CD4-positive, alpha-beta T cell treated with Interleukin-6 at 100 ng/mL for 8 hours (primary cell): ENCODE measurements at regions not wholly inside any gene's neighbourhood (a gene's known extent, or its start where the extent isn't known, plus 50 kb on each side); places are given as distances from the start of the nearest gene placed in this dataset.
A peak's percentile ranks its signal among the peaks of the same experiment; 100 is the strongest.
"Not testable (repeated sequence)": the region's sequence is repeated elsewhere in the genome, so short reads cannot be mapped to it uniquely, and the experiment has no call there.

Experiments
- DNase-seq: peaks from one replicate; pipeline ENCODE4 v3.0.0-alpha.2; 2020; ENCODE audit warnings: mixed read lengths, low spot score

DNA sequence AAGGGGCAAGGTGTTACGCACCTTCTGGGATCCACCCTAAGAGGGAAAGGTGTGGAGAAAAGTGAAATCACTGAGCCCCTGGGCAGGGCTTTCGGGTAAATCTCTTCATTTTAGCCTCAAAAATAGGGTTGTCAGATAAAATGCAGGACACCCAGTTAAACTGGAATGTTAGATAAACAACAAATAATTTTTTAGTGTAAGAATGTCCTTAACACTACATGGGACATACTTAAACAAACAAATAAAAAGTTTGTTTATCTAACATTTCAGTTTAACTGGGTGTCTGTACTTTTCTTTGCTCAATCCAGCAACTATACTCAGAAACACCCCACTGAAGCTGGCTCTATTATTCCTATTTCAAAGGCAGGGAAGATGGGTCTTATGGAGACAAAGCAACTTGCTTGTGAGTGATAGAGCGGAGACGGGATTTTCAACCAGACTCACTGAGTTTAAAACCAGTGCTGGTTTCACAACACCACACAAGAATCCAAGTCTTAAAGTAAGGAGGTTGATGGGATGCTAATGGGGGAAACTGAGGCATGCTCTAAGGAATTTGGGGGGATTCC is 144.8 kb upstream of the RBPJ start:
- DNase-seq = no peak

- DNase-seq = no peak
Observed at GRCh38 chr4:26176598-26177149, 144.1 kb upstream of the RBPJ start.

- no peak for DNase-seq
Observed at GRCh38 chr4:26178854-26179253, 142.0 kb upstream of the RBPJ start.

- no peak for DNase-seq
Observed at GRCh38 chr4:26179316-26179760, 141.5 kb upstream of the RBPJ start.

DNA sequence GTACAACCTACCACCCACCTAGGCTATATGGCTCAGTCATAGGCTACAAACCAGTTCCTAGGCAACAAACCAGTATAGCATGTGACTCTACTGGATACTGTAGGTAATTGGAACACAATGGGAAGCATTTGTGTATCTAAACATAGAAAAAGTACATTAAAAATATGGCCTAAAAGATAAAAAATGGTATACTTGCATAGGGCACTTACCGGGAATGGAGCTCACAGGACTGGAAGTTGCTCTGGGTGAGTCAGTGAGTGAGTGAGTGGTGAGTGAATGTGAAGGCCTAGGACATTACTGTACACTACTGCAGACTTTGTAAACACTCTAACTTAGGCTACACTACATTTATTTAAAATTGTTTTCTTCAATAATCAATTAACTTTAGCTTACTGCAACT is 139.2 kb upstream of the RBPJ start:
- DNase-seq = no peak

DNA sequence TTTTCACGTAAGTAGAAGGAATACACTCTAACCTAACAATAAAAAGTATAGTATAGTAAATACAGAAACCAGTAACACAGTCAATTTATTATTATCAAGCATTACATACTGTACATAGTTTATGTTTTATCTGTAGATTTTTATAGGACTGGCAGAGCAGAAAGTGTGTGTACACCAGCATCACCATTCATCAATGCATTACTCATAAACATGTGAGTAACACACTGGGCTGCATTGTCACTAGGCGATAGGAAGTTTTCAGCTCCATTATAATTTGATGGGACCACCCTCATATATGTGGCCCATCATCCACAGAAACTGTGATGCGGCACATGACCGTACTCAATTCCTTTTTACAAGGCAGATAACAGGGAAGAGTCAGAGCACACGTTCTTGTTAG is 137.8 kb upstream of the RBPJ start:
- no peak for DNase-seq

DNA sequence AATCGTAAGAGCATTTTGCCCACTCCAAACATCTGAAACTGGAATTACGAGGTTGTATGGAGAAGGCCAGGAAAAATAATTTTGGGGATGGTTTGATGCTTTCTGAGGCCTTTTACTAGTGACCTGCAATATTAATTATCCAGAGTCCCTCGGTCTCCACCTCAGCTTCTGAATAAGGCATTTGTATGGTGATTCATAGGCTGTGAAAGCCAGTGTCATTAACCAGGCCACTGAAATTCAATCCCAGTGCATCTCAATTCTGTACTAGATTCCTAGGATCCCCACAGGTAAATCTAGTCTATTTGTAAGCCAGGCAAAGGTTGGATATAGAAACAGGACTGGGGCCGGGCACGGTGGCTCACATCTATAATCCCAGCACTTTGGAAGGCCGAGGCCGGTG is 135.4 kb upstream of the RBPJ start:
- DNase-seq = no peak

DNA sequence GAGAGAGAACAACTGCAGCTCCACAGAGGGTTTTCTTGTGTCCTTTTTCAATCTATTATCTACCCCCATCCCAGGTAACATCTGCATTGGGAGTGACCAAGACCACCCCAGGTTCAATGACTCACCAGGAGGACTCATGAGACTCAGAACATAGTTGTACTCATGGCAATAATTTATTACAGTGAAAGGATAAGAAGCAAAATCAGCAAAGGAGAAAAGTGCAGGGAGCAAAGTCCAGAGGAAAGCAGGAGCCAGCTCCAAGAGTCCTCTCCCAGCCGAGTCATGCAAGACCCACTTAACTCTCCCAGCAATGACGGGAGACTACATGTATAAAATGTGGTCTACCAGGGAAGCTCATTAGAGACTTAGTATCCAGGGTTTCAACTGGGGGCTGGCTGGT is 129.5 kb upstream of the RBPJ start:
- DNase-seq = no peak

DNA sequence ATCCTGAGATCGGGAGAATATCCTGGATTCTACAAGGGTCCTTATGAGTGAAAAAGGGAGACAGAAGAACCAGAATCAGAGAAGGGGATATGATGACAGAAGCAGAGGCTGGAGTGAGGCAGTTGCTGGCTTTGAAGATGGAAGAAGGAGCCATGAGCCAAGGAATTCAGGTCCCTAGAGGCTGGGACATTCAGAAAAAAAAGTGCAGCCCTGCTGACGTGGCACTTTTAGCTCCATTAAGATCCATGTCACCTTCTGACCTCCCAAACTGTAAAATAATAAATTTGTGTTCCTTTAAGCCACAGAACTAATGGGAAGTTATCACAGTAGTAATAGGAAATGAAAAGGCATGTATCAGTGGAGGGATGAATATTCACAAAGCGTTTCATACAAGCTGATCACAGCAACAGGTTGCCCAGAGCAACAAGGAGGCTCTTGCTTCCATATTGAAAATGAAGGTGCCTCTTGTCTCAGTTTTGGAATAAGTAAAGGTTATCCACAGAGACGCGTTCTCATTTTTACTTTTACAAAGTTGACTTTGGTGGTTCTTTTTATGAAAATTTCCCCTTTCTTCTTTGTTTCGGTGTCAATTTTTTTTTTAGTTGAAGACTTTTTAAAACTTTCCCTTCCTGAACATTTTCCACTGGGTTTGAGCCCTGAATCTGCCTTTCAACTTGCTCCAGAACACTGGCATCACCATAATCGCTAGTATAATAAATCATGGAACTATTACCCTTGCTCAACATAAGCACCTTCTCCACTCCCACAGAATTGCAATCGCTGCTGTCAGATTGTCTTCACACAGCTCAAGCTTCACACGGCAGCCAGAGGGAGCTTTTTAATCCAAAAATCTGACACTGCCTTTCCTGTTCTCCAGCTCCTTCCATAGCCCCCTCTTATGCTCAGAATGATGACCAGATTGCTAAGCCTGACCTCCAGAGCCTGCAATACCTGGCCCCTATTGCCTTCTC is 127.6 kb upstream of the RBPJ start:
- DNase-seq = no peak

- no peak for DNase-seq
Observed at GRCh38 chr4:26194764-26195163, 126.0 kb upstream of the RBPJ start.

- no peak for DNase-seq
Observed at GRCh38 chr4:26196567-26196966, 124.2 kb upstream of the RBPJ start.

GRCh38 chr4:26197018-26197779 is 123.6 kb upstream of the RBPJ start:
- peak; percentile 83 for DNase-seq

DNA sequence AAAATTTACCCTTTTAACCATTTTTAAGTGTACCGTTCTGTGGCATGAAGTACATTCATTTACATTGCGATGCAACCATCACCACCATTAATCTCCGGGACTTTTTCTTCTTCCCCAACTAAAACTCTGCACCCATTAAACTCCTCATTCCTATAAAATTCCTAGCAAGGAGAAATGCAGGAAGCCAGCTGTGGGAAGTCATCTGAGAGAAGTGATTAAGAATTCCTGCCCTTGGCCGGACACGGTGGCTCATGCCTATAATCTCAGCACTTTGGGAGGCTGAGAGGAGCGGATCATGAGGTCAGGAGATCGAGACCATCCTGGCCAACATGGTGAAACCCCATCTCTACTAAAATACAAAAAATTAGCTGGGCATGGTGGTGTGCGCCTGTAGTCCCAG is 121.9 kb upstream of the RBPJ start:
- DNase-seq = not testable (repeated sequence)

- DNase-seq = no peak
Observed at GRCh38 chr4:26199596-26199995, 121.2 kb upstream of the RBPJ start.

GRCh38 chr4:26201120-26201519 is 119.7 kb upstream of the RBPJ start:
- DNase-seq = no peak

GRCh38 chr4:26204249-26204825 is 116.5 kb upstream of the RBPJ start:
- DNase-seq = peak; percentile 59

DNA sequence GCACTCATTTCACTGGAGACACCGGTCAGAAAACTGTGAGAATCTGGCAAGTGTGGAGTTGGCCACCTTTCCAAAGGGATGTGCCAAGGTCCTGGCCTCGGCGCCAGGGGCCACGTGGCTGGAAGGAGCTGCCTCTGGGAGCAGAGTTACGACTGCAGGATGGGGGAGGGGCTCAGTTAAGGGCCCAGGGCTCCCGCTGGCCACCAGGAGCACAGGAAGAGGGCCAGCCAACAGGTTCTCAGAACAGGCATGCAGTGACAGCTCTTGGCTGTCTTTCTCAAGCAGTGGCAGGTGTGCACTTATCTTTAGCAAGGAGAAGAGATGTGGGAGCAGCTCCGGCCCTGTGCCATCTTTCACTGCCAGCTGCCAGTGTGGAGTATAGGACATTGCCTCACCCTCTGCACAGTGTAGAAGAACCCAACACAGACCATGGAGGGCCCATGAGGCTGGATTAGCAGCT is 115.9 kb upstream of the RBPJ start:
- DNase-seq = no peak

GRCh38 chr4:26206339-26206738 is 114.5 kb upstream of the RBPJ start:
- DNase-seq = no peak

DNA sequence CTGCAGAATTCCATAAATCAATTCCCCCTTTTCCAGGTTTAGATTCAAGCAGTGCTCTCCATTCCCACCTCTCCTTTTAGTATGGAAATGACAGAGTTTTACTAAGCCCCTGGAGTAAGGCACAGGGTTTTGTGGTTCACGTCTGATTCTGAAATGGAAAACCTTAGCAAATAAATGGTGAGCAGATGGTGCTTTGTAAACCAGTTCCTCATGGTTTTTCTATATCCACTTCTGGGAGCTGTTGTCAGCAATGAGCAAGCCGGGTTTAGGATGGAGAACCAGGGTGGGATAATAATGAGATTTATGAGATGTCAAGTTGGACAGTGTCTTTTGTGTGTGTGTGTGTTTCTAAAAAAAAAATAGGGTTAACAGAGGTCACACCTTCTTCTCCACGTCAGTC is 113.8 kb upstream of the RBPJ start:
- DNase-seq = no peak

DNA sequence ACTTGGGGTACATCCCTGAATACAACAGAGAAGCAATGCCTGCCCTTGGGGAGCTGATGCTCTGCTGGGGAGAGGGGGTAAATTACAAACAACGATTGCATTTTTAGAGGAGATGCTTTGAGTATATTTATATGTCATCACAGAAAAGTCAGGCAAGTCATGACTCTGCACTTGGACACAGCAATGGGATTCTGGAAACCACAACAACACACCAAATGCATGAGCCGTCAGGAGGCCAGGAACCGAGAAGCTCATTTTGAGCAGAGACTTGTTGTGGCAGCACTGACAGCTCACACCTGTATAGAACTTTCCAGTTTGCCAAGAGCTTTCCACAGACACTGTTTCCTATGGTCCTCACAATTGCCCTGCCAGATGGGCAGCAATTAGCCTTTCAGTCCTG is 113.2 kb upstream of the RBPJ start:
- DNase-seq = no peak

GRCh38 chr4:26208237-26208994 is 112.4 kb upstream of the RBPJ start:
- DNase-seq = no peak
